Endothelial cell of umbilical vein (primary cell): ENCODE measurements at regions not wholly inside any gene's neighbourhood (a gene's known extent, or its start where the extent isn't known, plus 50 kb on each side); places are given as distances from the start of the nearest gene placed in this dataset.

Experiments
- EZH2 ChIP-seq: IDR thresholded peaks from 2 replicates; pipeline ENCODE4 v1.6.1; 2012; ENCODE audit warnings: borderline replicate concordance, low read depth, mild to moderate bottlenecking, moderate library complexity, low read length, inconsistent platforms; ENCODE audit not compliant: severe bottlenecking
- FOS ChIP-seq: IDR thresholded peaks from 2 replicates; pipeline ENCODE4 v1.6.1; 2011; ENCODE audit warnings: mild to moderate bottlenecking, low read length, moderate library complexity, borderline replicate concordance; ENCODE audit not compliant: insufficient read depth
- JUN ChIP-seq: IDR thresholded peaks from 2 replicates; pipeline ENCODE4 v1.6.1; 2011; ENCODE audit warnings: borderline replicate concordance, low read depth; ENCODE audit not compliant: insufficient read length, insufficient read depth
- MYC ChIP-seq: IDR thresholded peaks from one replicate; pipeline ENCODE4 v1.6.1; 2011; ENCODE audit warnings: mild to moderate bottlenecking, low read depth, low read length
- POLR2A ChIP-seq: IDR thresholded peaks from 2 replicates; pipeline ENCODE4 v1.6.1; 2012; ENCODE audit warnings: low read depth, mild to moderate bottlenecking, control low read depth, low read length
- POLR2AphosphoS5 ChIP-seq: IDR thresholded peaks from 2 replicates; pipeline ENCODE4 v1.6.1; 2012; ENCODE audit warnings: low read depth, mild to moderate bottlenecking, control low read depth, low read length, moderate library complexity; ENCODE audit not compliant: insufficient read depth
- TF ChIP-seq, protein P1 (sequence below), 2 donors: IDR thresholded peaks; 1 replicate in 1 of 2; 2 replicates in 1 of 2; pipeline ENCODE4 v1.5.1; 2011; ENCODE audit warnings: low read length in 2 of 2, mild to moderate bottlenecking in 2 of 2, moderate library complexity in 2 of 2, control low read depth in 1 of 2, inconsistent platforms in 1 of 2, low read depth in 1 of 2; ENCODE audit not compliant: insufficient read depth in 1 of 2; ENCODE audit errors: extremely low read depth in 1 of 2
- TF ChIP-seq, protein P2 (sequence below): IDR thresholded peaks from 2 replicates; pipeline ENCODE4 v1.6.1; 2011; ENCODE audit not compliant: insufficient read depth, insufficient read length

DNA sequence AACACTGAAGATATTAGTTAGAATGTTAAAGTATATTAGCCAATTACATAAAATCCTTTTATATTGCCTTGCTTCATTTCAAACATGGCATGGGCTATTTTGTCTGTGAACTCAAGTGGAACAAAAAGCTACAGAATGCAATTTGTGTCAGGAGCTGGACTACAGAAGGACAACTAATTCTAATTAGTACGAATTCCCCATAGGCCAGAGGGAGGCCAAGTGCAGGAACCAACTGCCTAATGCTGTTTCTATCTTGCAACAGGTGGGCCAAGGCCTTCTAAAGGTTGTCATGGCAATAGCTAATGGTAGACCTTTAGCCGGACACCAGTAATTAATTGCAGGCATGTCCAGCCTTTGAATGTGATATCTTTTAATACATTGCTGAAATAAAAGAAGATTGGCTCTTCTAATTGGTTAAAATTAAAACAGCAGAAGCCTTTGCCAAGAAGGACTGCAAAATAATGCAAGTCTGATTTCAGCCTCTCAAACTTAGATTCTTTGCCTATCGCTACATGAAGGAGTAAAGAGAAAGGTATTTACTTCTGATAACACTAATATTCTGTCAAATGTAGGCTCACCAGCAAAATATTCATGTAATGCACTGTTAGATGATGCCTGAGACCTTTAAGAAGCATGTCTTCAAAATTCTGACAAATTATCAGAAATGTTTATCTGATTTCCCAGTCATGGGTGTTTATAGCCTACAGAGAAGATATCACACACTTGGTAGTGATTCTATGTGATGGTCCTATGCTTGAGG, 232.1 kb downstream of the LMO4 start:
- TF ChIP-seq POLR2A, result no peak
- no peak for TF ChIP-seq FOS
- TF ChIP-seq POLR2AphosphoS5, result no peak
- no peak for TF ChIP-seq MYC
- TF ChIP-seq, protein P1, sequence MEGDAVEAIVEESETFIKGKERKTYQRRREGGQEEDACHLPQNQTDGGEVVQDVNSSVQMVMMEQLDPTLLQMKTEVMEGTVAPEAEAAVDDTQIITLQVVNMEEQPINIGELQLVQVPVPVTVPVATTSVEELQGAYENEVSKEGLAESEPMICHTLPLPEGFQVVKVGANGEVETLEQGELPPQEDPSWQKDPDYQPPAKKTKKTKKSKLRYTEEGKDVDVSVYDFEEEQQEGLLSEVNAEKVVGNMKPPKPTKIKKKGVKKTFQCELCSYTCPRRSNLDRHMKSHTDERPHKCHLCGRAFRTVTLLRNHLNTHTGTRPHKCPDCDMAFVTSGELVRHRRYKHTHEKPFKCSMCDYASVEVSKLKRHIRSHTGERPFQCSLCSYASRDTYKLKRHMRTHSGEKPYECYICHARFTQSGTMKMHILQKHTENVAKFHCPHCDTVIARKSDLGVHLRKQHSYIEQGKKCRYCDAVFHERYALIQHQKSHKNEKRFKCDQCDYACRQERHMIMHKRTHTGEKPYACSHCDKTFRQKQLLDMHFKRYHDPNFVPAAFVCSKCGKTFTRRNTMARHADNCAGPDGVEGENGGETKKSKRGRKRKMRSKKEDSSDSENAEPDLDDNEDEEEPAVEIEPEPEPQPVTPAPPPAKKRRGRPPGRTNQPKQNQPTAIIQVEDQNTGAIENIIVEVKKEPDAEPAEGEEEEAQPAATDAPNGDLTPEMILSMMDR (IDR thresholded peaks at IDR 0.05; ENCODE audit: extremely low read depth in 1 of 2, insufficient read depth in 1 of 2, low read depth in 1 of 2, low read length in 2 of 2), result no peak
- no peak for TF ChIP-seq EZH2
- TF ChIP-seq, protein P2, sequence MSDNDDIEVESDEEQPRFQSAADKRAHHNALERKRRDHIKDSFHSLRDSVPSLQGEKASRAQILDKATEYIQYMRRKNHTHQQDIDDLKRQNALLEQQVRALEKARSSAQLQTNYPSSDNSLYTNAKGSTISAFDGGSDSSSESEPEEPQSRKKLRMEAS, result no peak
- TF ChIP-seq JUN, result no peak
